CD1c-positive myeloid dendritic cell (primary cell): ENCODE measurements at regions not wholly inside any gene's neighbourhood (a gene's known extent, or its start where the extent isn't known, plus 50 kb on each side); places are given as distances from the start of the nearest gene placed in this dataset.
"Not testable (repeated sequence)": the region's sequence is repeated elsewhere in the genome, so short reads cannot be mapped to it uniquely, and the experiment has no call there.

Experiments
- DNase-seq: peaks from one replicate; pipeline ENCODE4 v3.0.0-alpha.2; 2016; ENCODE audit errors: extremely low spot score

- DNase-seq = no peak
These were observed 112.0 kb upstream of the SGK1 start for GRCh38 chr6:134429861-134430380.

- no peak for DNase-seq
These were observed 109.8 kb upstream of the SGK1 start for GRCh38 chr6:134427721-134428120.

- no peak for DNase-seq
These were observed 108.7 kb upstream of the SGK1 start for GRCh38 chr6:134426623-134427022.

- not testable (repeated sequence) for DNase-seq
These were observed 108.0 kb upstream of the SGK1 start for GRCh38 chr6:134425917-134426316.

- DNase-seq = no peak
These were observed 107.6 kb upstream of the SGK1 start for GRCh38 chr6:134425513-134425912.

GRCh38 chr6:134424798-134425170 is 106.9 kb upstream of the SGK1 start:
- no peak for DNase-seq

GRCh38 chr6:134424165-134424797 is 106.4 kb upstream of the SGK1 start:
- DNase-seq = peak; percentile 60

GRCh38 chr6:134422426-134423231 is 104.7 kb upstream of the SGK1 start:
- peak; percentile 93 for DNase-seq

GRCh38 chr6:134421501-134421900 is 103.6 kb upstream of the SGK1 start:
- DNase-seq = peak; percentile 5

GRCh38 chr6:134420614-134421181 is 102.8 kb upstream of the SGK1 start:
- DNase-seq = peak; percentile 77

GRCh38 chr6:134419716-134420115 is 101.8 kb upstream of the SGK1 start:
- no peak for DNase-seq

GRCh38 chr6:134416418-134417154 is 98.7 kb upstream of the SGK1 start:
- DNase-seq = peak; percentile 65

GRCh38 chr6:134415656-134416055 is 97.7 kb upstream of the SGK1 start:
- no peak for DNase-seq

GRCh38 chr6:134415194-134415593 is 97.3 kb upstream of the SGK1 start:
- no peak for DNase-seq

- peak; percentile 12 for DNase-seq
These were observed 96.9 kb upstream of the SGK1 start for GRCh38 chr6:134414793-134415192.

GRCh38 chr6:134413241-134413643 is 95.3 kb upstream of the SGK1 start:
- peak; percentile 92 for DNase-seq

- DNase-seq = no peak
These were observed 92.6 kb upstream of the SGK1 start for GRCh38 chr6:134410541-134410940.

GRCh38 chr6:134407791-134408190 is 89.9 kb upstream of the SGK1 start:
- DNase-seq = peak; percentile 54

- no peak for DNase-seq
These were observed 88.4 kb upstream of the SGK1 start for GRCh38 chr6:134406311-134406710.

GRCh38 chr6:134405386-134406087 is 87.6 kb upstream of the SGK1 start:
- no peak for DNase-seq

GRCh38 chr6:134403312-134403711 is 85.4 kb upstream of the SGK1 start:
- not testable (repeated sequence) for DNase-seq
